GM12878 (cell line): ENCODE measurements at regions not wholly inside any gene's neighbourhood (a gene's known extent, or its start where the extent isn't known, plus 50 kb on each side); places are given as distances from the start of the nearest gene placed in this dataset.
"Not testable (repeated sequence)": the region's sequence is repeated elsewhere in the genome, so short reads cannot be mapped to it uniquely, and the experiment has no call there.

Source experiments
- ATAC-seq: fragments of 200-7000 bp; cut with Tn5 transposase; 3 replicates; pipeline ENCODE4 v1.9.1; 2020; ENCODE audit warnings: mild to moderate bottlenecking, moderate library complexity
- BruUV-seq: library from RNA; stranded (reverse); fragments of 400-500 nt; replicated peaks from 2 replicates; lab custom pipeline; 2021; lab: Mats Ljungman, UMichigan
- CTCF ChIA-PET: fragments of 300-600 bp; sonication (Branson Sonifier 250); formaldehyde crosslinking; extraction: SDS; loops from one replicate; lab custom pipeline; 2021; ENCODE audit warnings: inconsistent platforms; lab: Yijun Ruan, JAX
- POLR2A ChIA-PET: fragments of 350-600 bp; formaldehyde crosslinking; extraction: SDS; loops from one replicate; lab custom pipeline; 2021; ENCODE audit warnings: inconsistent platforms; lab: Charles Lee
- RAD21 ChIA-PET: fragments of 300-600 bp; sonication (Branson Sonifier 250); formaldehyde crosslinking; loops from one replicate; lab custom pipeline; 2023; ENCODE audit warnings: antibody characterized with exemption; ENCODE audit not compliant: unreplicated experiment; lab: Charles Lee
- SMC1A ChIA-PET: fragments of 300-600 bp; sonication (Branson Sonifier 250); formaldehyde crosslinking; loops from one replicate; lab custom pipeline; 2023; ENCODE audit not compliant: unreplicated experiment, uncharacterized antibody; lab: Charles Lee
- DNase-seq: peaks from one replicate; pipeline ENCODE4 v3.0.0-alpha.2; 2011; ENCODE audit warnings: low read depth, low spot score
- FAIRE-seq: peaks from 3 replicates; lab custom pipeline; 2011; peaks lifted over from hg19 to GRCh38; lab: Jason Lieb, UNC
- H2AFZ ChIP-seq: 2 replicates; pipeline ENCODE4 v1.6.0; 2011; ENCODE audit warnings: low read depth, low read length, control low read depth; ENCODE audit not compliant: control insufficient read depth
- H3K27ac ChIP-seq: 2 replicates; pipeline ENCODE4 v1.5.1; 2011; ENCODE audit warnings: control low read depth; ENCODE audit not compliant: control insufficient read depth, insufficient read depth
- H3K27me3 ChIP-seq, 2 experiments: replicated peaks in 1 of 2; 2 replicates each; pipeline versions ENCODE4 v1.6.0 to v1.6.1; 2011; ENCODE audit warnings: low read length in 1 of 2; ENCODE audit not compliant: control insufficient read depth in 2 of 2, insufficient read depth in 2 of 2
- H3K36me3 ChIP-seq, 2 experiments: 2 replicates each; pipeline ENCODE4 v1.5.1; 2011; ENCODE audit warnings: low read length in 1 of 2; ENCODE audit not compliant: control insufficient read depth in 2 of 2, insufficient read depth in 2 of 2
- H3K4me1 ChIP-seq: 2 replicates; pipeline ENCODE4 v1.6.1; 2011; ENCODE audit warnings: mild to moderate bottlenecking, low read length, moderate library complexity, mixed read lengths; ENCODE audit not compliant: control insufficient read depth, insufficient read depth
- H3K4me2 ChIP-seq: 2 replicates; pipeline ENCODE4 v1.6.0; 2011; ENCODE audit warnings: control low read depth; ENCODE audit not compliant: control insufficient read depth, insufficient read depth
- H3K4me3 ChIP-seq: fragments of 200-600 bp; sonication (generic); 2 replicates; pipeline ENCODE4 v1.5.1; 2016
- H3K79me2 ChIP-seq: 2 replicates; pipeline ENCODE4 v1.6.0; 2011; ENCODE audit warnings: low read length; ENCODE audit not compliant: control insufficient read depth, insufficient read depth
- H3K9ac ChIP-seq: 2 replicates; pipeline ENCODE4 v1.8.0; 2011; ENCODE audit warnings: low read length, control low read depth, mixed read lengths; ENCODE audit not compliant: control insufficient read depth, insufficient read depth
- H3K9me3 ChIP-seq: replicated peaks from 3 replicates; pipeline ENCODE4 v1.5.1; 2011; ENCODE audit warnings: mild to moderate bottlenecking, low read length; ENCODE audit not compliant: control insufficient read depth, insufficient read depth
- H4K20me1 ChIP-seq: 2 replicates; pipeline ENCODE4 v1.6.0; 2011; ENCODE audit not compliant: control insufficient read depth, insufficient read depth
- BACH1 ChIP-seq: fragments of 450-650 bp; IDR thresholded peaks from 2 replicates; pipeline ENCODE4 v1.6.1; 2017; ENCODE audit warnings: mild to moderate bottlenecking, borderline replicate concordance
- BMI1 ChIP-seq: fragments of 450-650 bp; IDR thresholded peaks from 2 replicates; pipeline ENCODE4 v1.6.1; 2016; ENCODE audit warnings: mild to moderate bottlenecking, moderate library complexity, borderline replicate concordance
- CREM ChIP-seq: IDR thresholded peaks from 2 replicates; pipeline ENCODE4 v1.6.1; 2014; ENCODE audit warnings: antibody characterized with exemption, low read depth
- EP300 ChIP-seq, 2 experiments: fragments of 150-350 bp in 1 of 2; IDR thresholded peaks; 2 replicates each; pipeline ENCODE4 v1.6.1; 2011 to 2012; ENCODE audit warnings: low read depth in 2 of 2, low read length in 2 of 2, borderline replicate concordance in 1 of 2, improper control_type of control experiment in 1 of 2, inconsistent platforms in 1 of 2; ENCODE audit not compliant: control insufficient read depth in 1 of 2
- EZH2 ChIP-seq: IDR thresholded peaks from 2 replicates; pipeline ENCODE4 v1.6.1; 2012; ENCODE audit warnings: low read depth, mild to moderate bottlenecking, control low read depth, inconsistent platforms, low read length, borderline replicate concordance; ENCODE audit not compliant: control insufficient read depth
- IRF4 ChIP-seq: IDR thresholded peaks from 2 replicates; pipeline ENCODE4 v1.6.1; 2011; ENCODE audit warnings: low read depth, low read length
- MTA3 ChIP-seq: IDR thresholded peaks from 2 replicates; pipeline ENCODE4 v1.6.1; 2012; ENCODE audit warnings: low read length, inconsistent platforms, borderline replicate concordance
- NFXL1 ChIP-seq: fragments of 450-650 bp; IDR thresholded peaks from 2 replicates; pipeline ENCODE4 v1.6.1; 2017; ENCODE audit warnings: antibody characterized with exemption, mild to moderate bottlenecking, borderline replicate concordance
- NFYB ChIP-seq: IDR thresholded peaks from 2 replicates; pipeline ENCODE4 v1.6.1; 2011; ENCODE audit warnings: low read depth, mild to moderate bottlenecking, low read length, improper control_type of control experiment, moderate library complexity; ENCODE audit not compliant: insufficient read depth
- PAX5 ChIP-seq: IDR thresholded peaks from 2 replicates; pipeline ENCODE4 v1.6.1; 2011; ENCODE audit warnings: low read depth, low read length, borderline replicate concordance
- RBBP5 ChIP-seq: fragments of 200-600 bp; sonication (generic); conservative IDR thresholded peaks from 2 replicates; pipeline ENCODE4 v1.6.1; 2016
- SIN3A ChIP-seq: IDR thresholded peaks from 2 replicates; pipeline ENCODE4 v1.6.1; 2012; ENCODE audit warnings: low read depth, low read length, improper control_type of control experiment
- SMAD1 ChIP-seq: fragments of 450-650 bp; IDR thresholded peaks from 2 replicates; pipeline ENCODE4 v1.6.1; 2018; ENCODE audit warnings: mild to moderate bottlenecking, low read depth; ENCODE audit not compliant: partially characterized antibody
- SP1 ChIP-seq: IDR thresholded peaks from one replicate; pipeline ENCODE4 v1.6.1; 2011; ENCODE audit warnings: low read depth, low read length
- STAT3 ChIP-seq: IDR thresholded peaks from 2 replicates; pipeline ENCODE4 v1.6.1; 2011; ENCODE audit warnings: low read depth, low read length, improper control_type of control experiment
- TBL1XR1 ChIP-seq: IDR thresholded peaks from 2 replicates; pipeline ENCODE4 v1.6.1; 2012; ENCODE audit warnings: low read depth, low read length, improper control_type of control experiment
- WGBS: methylation state at CpG from one replicate; pipeline ENCODE4 v1.1.6; 2016; ENCODE audit warnings: low lambda C conversion rate; ENCODE audit not compliant: insufficient replicate concordance, insufficient coverage; ENCODE audit errors: missing lambda C conversion rate; 5-methylcytosine and 5-hydroxymethylcytosine counted together
- in situ Hi-C: fragments of 300-500 bp; cut with MboI; formaldehyde crosslinking; loops from 9 replicates; pipeline ENCODE4 v1.14.3; 2018; ENCODE audit warnings: mixed read lengths
- intact Hi-C: fragments of 100-400 bp; cut with micrococcal nuclease; formaldehyde crosslinking; loops from one replicate; pipeline ENCODE4 v1.14.2; 2022; ENCODE audit not compliant: unreplicated experiment
- TF ChIP-seq, protein P1 (sequence below): fragments of 450-650 bp; IDR thresholded peaks from 2 replicates; pipeline ENCODE4 v1.6.1; 2018; ENCODE audit warnings: borderline replicate concordance, mild to moderate bottlenecking; ENCODE audit not compliant: partially characterized antibody
- TF ChIP-seq, protein P2 (sequence below): IDR thresholded peaks from 2 replicates; pipeline ENCODE4 v1.6.1; 2012; ENCODE audit warnings: low read depth, low read length, improper control_type of control experiment

DNA sequence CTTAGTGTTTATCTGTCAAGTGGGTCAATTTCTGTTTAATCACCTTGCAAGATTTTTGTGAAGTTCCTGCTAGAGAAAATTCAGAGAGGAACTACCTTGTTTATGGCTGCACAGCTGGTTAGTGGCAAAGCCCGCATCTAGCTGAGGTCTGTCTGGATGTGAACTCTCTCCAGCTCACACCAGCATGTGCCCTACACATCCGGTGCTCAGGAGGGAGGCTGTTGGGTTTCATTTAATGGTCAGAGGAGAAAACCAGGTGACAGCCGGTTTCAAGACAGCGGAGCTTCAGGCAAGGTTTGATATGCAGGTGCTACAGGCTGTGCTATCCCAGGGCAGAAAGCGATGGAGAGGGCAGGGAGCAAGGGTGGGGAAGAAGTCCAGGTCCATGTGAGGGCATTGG is 351.1 kb downstream of the ACTR3B start:
- H3K4me3 ChIP-seq: no peak overlapping the region
- H3K9ac ChIP-seq: no peak overlapping the region
- no peak for DNase-seq
- intact Hi-C loops (no loop called here), in situ Hi-C loops (no loop called here)
- no peaks in the 10 kb centered on the region for H3K9me3 ChIP-seq
- H2AFZ ChIP-seq: no peak overlapping the region
- H3K4me2 ChIP-seq: no peak overlapping the region
- CTCF ChIA-PET: no interaction called here
- no TSS peak for BruUV-seq
- no peaks in the 10 kb centered on the region for H3K79me2 ChIP-seq
- ATAC-seq: no peak
- WGBS: 51% methylated on average over 5 of the region's 5 CpGs
- no peak for FAIRE-seq
- TF ChIP-seq SMAD1: no peak
- no peak for TF ChIP-seq RBBP5
- no peak for TF ChIP-seq SP1
- no peak for TF ChIP-seq BMI1
- TF ChIP-seq TBL1XR1: no peak
- no peak for TF ChIP-seq EZH2
- TF ChIP-seq BACH1: no peak
- TF ChIP-seq STAT3: no peak
- TF ChIP-seq NFXL1: no peak
- TF ChIP-seq IRF4: no peak
- TF ChIP-seq NFYB: no peak
- TF ChIP-seq SIN3A: no peak
- TF ChIP-seq EP300 (IDR thresholded peaks at IDR 0.05; ENCODE audit: borderline replicate concordance in 1 of 2, control insufficient read depth in 1 of 2, low read depth in 2 of 2, low read length in 2 of 2): no peak
- TF ChIP-seq, protein P1, sequence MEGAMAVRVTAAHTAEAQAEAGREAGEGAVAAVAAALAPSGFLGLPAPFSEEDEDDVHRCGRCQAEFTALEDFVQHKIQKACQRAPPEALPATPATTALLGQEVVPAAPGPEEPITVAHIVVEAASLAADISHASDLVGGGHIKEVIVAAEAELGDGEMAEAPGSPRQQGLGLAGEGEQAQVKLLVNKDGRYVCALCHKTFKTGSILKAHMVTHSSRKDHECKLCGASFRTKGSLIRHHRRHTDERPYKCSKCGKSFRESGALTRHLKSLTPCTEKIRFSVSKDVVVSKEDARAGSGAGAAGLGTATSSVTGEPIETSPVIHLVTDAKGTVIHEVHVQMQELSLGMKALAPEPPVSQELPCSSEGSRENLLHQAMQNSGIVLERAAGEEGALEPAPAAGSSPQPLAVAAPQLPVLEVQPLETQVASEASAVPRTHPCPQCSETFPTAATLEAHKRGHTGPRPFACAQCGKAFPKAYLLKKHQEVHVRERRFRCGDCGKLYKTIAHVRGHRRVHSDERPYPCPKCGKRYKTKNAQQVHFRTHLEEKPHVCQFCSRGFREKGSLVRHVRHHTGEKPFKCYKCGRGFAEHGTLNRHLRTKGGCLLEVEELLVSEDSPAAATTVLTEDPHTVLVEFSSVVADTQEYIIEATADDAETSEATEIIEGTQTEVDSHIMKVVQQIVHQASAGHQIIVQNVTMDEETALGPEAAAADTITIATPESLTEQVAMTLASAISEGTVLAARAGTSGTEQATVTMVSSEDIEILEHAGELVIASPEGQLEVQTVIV: no peak
- no peak for TF ChIP-seq MTA3
- TF ChIP-seq, protein P2, sequence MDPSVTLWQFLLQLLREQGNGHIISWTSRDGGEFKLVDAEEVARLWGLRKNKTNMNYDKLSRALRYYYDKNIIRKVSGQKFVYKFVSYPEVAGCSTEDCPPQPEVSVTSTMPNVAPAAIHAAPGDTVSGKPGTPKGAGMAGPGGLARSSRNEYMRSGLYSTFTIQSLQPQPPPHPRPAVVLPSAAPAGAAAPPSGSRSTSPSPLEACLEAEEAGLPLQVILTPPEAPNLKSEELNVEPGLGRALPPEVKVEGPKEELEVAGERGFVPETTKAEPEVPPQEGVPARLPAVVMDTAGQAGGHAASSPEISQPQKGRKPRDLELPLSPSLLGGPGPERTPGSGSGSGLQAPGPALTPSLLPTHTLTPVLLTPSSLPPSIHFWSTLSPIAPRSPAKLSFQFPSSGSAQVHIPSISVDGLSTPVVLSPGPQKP: no peak
- TF ChIP-seq PAX5: no peak
- no peak for TF ChIP-seq CREM
- H3K27ac ChIP-seq: no peak overlapping the region
- no peaks in the 10 kb centered on the region for H3K36me3 ChIP-seq
- no peaks in the 10 kb centered on the region for H3K4me1 ChIP-seq
- POLR2A ChIA-PET: no interaction called here
- SMC1A ChIA-PET: no interaction called here
- no peaks in the 10 kb centered on the region for H4K20me1 ChIP-seq
- no peaks in the 10 kb centered on the region for H3K27me3 ChIP-seq
- RAD21 ChIA-PET: no interaction called here

DNA sequence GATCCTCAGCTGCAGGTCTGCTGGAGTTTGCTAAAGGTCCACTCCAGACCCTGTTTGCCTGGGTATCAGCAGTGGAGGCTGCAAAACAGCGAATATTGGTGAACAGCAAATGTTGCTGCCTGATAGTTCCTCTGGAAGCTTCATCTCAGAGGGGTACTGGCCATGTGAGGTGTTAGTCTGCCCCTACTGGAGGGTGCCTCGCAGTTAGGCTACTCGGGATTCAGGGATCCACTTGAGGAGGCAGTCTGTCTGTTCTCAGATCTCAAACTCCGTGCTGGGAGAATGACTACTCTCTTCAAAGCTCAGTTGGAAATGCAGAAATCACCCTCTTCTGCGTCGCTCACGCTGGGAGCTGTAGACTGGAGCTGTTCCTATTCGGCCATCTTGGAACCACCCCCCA is 362.7 kb downstream of the ACTR3B start:
- in situ Hi-C loops, H3K27ac ChIP-seq, BruUV-seq, H3K9ac ChIP-seq, H3K36me3 ChIP-seq, SMC1A ChIA-PET, H4K20me1 ChIP-seq, H2AFZ ChIP-seq, CTCF ChIA-PET, H3K4me2 ChIP-seq, intact Hi-C loops, DNase-seq, POLR2A ChIA-PET, ATAC-seq, H3K4me1 ChIP-seq, H3K79me2 ChIP-seq, RAD21 ChIA-PET, FAIRE-seq, H3K4me3 ChIP-seq, H3K9me3 ChIP-seq, H3K27me3 ChIP-seq: not testable (repeated sequence)
- WGBS: 38% methylated on average over 8 of the region's 8 CpGs
